HG03342 (cell line): ENCODE measurements at regions not wholly inside any gene's neighbourhood (a gene's known extent, or its start where the extent isn't known, plus 50 kb on each side); places are given as distances from the start of the nearest gene placed in this dataset.
"Not testable (repeated sequence)": the region's sequence is repeated elsewhere in the genome, so short reads cannot be mapped to it uniquely, and the experiment has no call there.

Source experiments
- ATAC-seq: cut with Tn5 transposase; IDR thresholded peaks from one replicate; pipeline ENCODE4 v1.9.1; 2021; ENCODE audit warnings: mild to moderate bottlenecking, moderate library complexity; ENCODE audit not compliant: unreplicated experiment

DNA sequence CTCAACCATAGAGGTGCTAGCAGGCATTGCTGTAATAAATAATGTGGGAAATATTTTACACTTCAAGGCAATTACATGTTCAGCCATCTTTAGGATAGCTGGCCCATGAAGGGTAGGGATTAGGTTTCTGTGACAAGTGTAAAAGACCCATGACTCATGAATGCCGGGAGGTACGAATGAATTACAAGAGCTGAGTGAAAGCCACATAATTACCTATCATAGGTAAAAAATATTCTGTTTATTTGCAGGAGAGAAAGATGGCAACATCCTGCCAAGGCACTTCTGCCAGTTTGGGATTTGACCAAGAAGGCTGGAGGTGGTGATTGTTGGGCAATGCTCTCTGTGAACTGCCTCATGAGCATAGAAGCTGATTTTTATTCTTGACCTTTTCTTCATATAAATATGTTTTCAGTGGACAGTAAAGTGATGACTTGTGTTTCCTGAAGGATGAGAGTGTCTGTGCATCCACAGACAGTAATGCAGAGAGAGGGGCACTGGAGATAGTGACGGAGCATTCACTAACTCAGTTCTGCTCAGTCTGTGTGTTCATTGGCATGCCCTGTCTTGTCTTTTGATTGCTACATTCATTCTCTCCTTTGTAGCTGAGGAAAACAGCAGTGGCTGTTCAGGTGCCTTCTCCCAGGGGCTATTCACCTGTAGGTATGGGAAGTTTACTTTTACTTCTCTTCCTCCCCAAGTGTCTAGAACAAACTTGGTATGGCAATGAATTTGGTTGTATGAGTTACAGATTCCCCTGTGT lies 481.1 kb downstream of the TFAP2B start:
- no peak for ATAC-seq

DNA sequence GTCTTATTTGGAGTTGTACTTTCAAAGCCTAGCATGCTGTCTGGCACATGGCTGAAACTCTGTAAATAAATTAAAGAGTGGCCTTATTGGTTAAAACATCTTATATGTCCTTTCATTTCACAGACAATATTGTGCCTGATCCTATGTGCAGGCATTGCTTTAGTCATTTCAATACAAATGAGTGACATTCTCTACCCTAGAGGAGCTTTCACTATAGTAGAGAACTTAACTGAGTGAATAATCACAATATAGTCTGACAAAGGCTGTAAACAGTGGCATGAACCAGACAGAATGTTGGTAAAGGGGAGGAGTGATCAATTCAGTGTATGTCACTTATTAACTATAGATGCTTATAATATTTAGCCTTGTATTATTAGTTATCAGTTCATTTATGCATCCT lies 481.8 kb downstream of the TFAP2B start:
- ATAC-seq = peak; percentile 38

DNA sequence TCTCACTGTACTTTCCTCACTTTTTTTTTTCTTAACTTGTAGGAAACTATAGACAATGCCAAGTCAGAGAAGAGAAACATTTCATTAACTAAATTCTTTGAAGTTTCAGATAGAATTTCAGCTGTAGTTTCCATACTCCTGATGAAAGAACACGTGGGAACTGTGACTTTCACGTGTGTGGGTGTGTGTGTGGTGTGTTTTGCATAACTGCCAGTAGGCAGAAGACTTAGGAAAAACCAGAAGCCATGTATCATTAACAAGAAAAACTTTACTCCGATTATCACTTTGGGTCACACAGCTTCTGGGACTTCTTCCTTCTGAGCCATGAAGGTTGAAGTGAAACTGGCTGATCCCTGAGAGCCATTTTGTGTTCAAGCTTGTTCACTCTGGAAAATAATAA lies 483.3 kb downstream of the TFAP2B start:
- peak; percentile 47 for ATAC-seq

DNA sequence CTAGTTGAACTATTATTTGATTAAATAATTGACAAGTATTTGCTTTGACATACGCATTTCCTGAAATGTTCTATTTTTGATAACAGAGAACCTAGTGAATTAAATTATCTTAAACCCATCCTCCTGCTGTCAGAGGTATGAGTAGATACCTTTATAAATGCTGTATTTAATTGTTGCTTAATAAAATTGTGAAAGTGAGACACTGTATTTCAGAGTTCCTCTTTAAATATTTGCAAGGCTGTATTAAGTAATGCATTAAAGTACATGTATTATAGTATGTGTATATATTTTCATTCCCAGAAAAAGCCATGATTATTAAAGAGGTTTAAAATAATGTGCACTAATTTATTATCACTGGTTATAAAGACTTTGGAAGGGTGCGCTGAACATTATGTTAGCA lies 483.8 kb downstream of the TFAP2B start:
- no peak for ATAC-seq

DNA sequence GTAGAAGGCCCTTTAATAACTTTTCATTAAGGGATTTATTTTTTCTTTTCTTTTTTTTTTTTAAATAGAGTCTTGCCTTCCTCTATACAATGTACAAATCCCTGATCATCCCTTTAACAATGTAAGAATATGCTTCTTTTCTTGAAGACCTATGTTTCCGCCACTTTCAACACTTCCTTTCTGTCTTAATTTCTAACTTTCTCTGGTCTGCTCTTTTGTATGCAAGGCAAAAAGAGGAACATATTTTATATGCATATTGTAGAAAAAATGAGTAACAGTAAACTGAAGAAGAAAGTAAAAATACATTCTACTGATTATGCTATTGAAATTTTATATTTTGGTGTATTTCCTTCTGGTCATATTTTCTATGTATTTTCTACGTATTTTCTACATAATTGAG lies 484.7 kb downstream of the TFAP2B start:
- ATAC-seq = no peak

DNA sequence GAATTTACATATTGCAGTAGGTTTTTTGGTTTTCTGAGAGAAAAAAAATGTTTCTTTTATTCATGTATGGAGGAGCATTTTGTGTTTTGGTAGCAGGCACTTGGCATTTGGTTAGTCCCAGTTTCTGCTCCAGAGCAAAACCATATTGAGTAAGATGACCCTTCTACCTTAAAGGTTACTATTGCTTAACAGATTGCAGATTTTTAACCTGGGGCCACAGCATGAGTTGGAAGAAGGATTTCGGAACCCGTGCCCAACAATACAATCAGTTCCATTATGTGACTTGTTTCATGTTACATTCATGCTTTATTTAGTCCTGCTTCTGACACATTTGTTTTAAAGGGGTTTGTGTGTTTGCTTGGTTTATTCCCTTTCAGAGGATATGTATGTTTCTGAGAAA lies 496.3 kb downstream of the TFAP2B start:
- ATAC-seq = no peak

DNA sequence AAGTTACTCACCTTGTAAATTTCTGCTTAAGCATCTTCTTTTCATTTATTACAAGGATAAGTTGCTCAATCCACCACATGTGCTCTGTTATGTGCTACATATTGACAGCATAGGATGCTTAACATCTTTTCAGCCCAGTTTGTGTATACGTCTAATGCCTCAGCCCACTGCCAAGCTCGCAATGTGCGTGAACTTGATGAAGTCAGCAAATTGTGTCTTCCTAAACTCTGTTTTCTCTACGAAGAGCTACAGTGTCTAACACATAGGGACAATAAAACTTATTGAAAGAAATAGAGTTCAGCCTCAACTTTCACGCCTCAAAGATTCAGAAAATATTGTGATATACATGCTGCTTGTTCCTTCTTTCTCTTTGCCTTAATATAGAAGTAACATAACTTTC lies 500.0 kb downstream of the TFAP2B start:
- no peak for ATAC-seq

DNA sequence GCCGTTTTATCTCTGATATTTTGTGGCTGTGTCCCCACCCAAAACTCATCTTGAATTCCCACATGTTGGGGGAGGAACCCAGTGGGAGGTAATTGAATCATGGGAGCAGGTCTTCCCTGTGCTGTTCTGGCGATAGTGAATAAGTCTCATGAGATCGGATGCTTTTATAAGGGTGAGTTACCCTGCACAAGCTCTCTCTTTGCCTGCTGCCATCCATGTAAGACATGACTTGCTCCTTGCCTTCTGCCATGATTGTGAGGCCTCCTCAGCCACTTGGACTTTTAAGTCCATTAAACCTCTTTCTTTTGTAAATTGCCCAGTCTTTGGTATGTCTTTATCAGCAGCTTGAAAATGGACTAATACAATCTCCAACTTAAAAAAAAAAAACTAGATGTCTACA lies 502.8 kb downstream of the TFAP2B start:
- ATAC-seq = not testable (repeated sequence)

GRCh38 chr6:51322505-51322904 lies 503.8 kb downstream of the TFAP2B start:
- ATAC-seq = no peak

DNA sequence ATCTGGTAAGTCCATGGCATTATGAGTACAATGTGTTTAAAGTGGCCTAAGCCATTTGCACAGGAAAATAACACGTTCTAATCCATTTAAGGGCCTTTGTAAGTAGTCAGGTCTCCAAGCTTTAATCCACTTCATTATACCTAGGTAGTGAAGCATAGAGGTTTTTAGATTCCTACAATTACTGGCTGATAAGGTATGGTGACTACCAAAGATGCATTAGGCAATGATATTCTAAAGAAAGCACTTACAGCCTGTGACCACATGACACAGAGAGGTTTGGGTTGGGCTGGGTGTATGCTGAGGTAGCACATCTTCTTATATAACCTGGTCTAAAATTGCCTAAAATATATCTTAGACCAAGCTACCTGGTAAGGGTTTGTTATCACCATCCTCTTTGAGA lies 504.4 kb downstream of the TFAP2B start:
- no peak for ATAC-seq

- no peak for ATAC-seq
These were observed 512.3 kb downstream of the TFAP2B start for GRCh38 chr6:51330971-51331370.

GRCh38 chr6:51335543-51335942 lies 516.9 kb downstream of the TFAP2B start:
- ATAC-seq = no peak

GRCh38 chr6:51336185-51336584 lies 517.5 kb downstream of the TFAP2B start:
- no peak for ATAC-seq

- no peak for ATAC-seq
These were observed 518.6 kb downstream of the TFAP2B start for GRCh38 chr6:51337277-51337676.

DNA sequence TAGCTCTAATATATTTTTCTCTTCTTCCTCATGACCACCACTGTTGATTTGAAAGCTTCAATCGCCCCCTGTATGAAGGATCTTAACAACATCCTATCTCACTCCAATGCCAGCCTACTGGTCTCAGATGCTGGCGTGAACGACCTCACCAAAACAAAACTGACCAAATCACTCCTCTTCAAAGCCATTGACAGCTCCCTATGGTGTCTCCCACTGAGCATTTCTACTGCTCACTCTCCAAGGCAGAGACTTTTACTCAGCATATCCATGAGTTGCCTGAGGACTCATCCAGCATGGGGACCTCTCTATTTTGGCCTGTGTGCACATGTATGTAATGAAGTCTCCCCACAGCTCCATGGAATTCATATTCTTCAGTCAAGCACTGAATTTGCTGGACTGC lies 520.4 kb downstream of the TFAP2B start:
- ATAC-seq = no peak

DNA sequence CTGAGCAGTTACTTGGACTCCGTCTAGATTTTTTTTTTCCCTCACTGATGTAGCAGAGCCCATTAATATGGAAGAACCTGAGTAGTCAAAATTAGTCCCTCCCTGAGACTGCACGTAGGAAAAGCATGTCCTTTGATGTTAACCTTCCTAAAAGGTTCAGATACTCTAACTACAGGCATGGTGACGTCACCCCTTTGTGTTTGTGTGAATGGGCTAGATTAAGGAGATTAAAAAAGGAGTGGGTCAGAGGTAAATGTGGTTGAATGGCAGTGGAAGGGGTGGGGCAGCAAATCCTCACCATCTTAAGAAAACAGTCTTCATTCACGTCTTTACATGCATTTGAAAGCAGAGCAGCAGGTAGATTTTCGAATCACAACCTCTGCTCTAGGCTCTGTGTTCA lies 521.1 kb downstream of the TFAP2B start:
- ATAC-seq = no peak

- ATAC-seq = no peak
These were observed 523.7 kb downstream of the TFAP2B start for GRCh38 chr6:51342393-51342792.

- ATAC-seq = no peak
These were observed 531.2 kb downstream of the TFAP2B start for GRCh38 chr6:51349857-51350256.

DNA sequence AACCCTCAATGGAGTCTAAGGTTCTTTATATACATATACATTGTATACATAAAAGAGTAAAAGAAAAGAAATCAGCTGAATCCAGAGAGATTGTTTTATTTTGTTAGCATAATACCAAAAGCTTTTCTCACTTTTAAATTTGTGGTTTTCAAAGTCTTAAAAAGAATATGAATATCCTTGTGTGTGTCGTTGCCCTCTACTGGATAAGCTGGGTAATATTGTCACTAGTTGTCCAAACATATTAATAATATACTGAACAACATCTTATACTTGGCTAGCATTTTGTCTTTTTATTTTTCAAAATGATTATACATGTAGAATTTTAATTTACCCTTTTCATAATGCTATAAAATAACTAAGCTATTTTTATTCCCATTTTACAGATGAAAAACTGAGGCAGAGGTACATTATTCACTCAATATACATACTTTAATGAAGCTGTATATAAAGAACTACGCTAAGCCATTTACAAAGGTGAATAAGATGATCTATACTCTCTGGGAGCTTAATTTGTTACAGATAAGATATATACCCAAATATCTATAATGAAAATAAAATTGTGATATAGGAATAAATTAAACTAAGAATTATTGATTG lies 531.7 kb downstream of the TFAP2B start:
- no peak for ATAC-seq

- ATAC-seq = no peak
These were observed 533.9 kb downstream of the TFAP2B start for GRCh38 chr6:51352506-51353029.

- ATAC-seq = no peak
These were observed 541.6 kb downstream of the TFAP2B start for GRCh38 chr6:51360287-51360686.

DNA sequence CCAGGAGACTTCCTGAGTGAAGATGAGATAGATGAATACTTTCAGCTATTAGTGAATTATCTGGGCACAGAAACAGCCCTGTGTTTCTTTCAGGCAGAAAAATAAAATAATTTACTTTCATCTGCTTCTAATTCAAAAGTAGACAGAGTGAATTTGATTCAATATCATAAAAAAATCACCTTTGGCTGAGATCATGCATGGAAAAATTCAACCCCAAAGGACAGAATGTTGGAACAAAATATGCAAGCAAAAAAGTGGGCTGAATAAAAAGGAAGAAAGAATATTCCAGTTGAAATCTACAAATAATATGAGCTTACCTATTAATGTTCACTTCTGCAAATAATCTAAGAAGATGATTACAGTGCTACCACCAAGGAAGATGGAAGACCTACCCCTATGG lies 546.9 kb downstream of the TFAP2B start:
- ATAC-seq = no peak

- no peak for ATAC-seq
These were observed 550.8 kb downstream of the TFAP2B start for GRCh38 chr6:51369485-51369884.
